ENCODE measurements at regions not wholly inside any gene's neighbourhood (a gene's known extent, or its start where the extent isn't known, plus 50 kb on each side); places are given as distances from the start of the nearest gene placed in this dataset.

GRCh38 chr2:223196331-223196730, 144.3 kb downstream of the KCNE4 start:
- no peak for DNase-seq
- Mint-ChIP-seq H3K27me3 (peaks cover 0 to 1% (median 0%) of the 10 kb centered on the region in 5 donors), H3K9me3 (peaks cover 0 to 16% (median 1%) of the 10 kb centered on the region in 11 donors), H3K4me3 (no peak overlapping the region), H3K36me3 (peaks cover 0 to 3% (median 0%) of the 10 kb centered on the region in 5 donors), H3K27ac (no peak overlapping the region), H3K4me1 (no peaks in the 10 kb centered on the region)
- H3K36me3 ChIP-seq (ENCODE audit: control insufficient read depth in 2 of 3, insufficient read depth in 3 of 3, low read length in 3 of 3), result no peaks in the 10 kb centered on the region
- no peaks in the 10 kb centered on the region for H3K27me3 ChIP-seq (ENCODE audit: control insufficient read depth in 2 of 2, insufficient read depth in 2 of 2, low read length in 2 of 2)
- ChIA-PET CTCF (no interaction called here), POLR2A (no interaction called here)
- H3K27ac ChIP-seq (ENCODE audit: low read depth, low read length), result no peak overlapping the region
- H3K4me1 ChIP-seq (ENCODE audit: control insufficient read depth in 2 of 2, insufficient read depth in 2 of 2, low read length in 2 of 2), result no peaks in the 10 kb centered on the region
- no peaks in the 10 kb centered on the region for H3K9me3 ChIP-seq (ENCODE audit: control insufficient read depth in 2 of 3, low read length in 3 of 3)
- ATAC-seq, result no peak
- intact Hi-C loops (cut with micrococcal nuclease), result no loop called here
- no peak overlapping the region for H3K4me3 ChIP-seq (ENCODE audit: low read length)

GRCh38 chr2:223197046-223197445, 145.1 kb downstream of the KCNE4 start:
- H3K4me1 ChIP-seq (ENCODE audit: control insufficient read depth in 2 of 2, insufficient read depth in 2 of 2, low read length in 2 of 2), result no peaks in the 10 kb centered on the region
- H3K27ac ChIP-seq (ENCODE audit: low read depth, low read length), result no peak overlapping the region
- no peaks in the 10 kb centered on the region for H3K27me3 Mint-ChIP-seq
- CTCF ChIA-PET, result no interaction called here
- no peak overlapping the region for H3K4me3 Mint-ChIP-seq
- no peaks in the 10 kb centered on the region for H3K9me3 ChIP-seq (ENCODE audit: control insufficient read depth in 2 of 3, low read length in 3 of 3)
- no peak overlapping the region for H3K4me3 ChIP-seq (ENCODE audit: low read length)
- H3K36me3 Mint-ChIP-seq, result peaks cover 0 to 3% (median 0%) of the 10 kb centered on the region in 5 donors
- no peaks in the 10 kb centered on the region for H3K36me3 ChIP-seq (ENCODE audit: control insufficient read depth in 2 of 3, insufficient read depth in 3 of 3, low read length in 3 of 3)
- no peaks in the 10 kb centered on the region for H3K4me1 Mint-ChIP-seq
- H3K27me3 ChIP-seq (ENCODE audit: control insufficient read depth in 2 of 2, insufficient read depth in 2 of 2, low read length in 2 of 2), result no peaks in the 10 kb centered on the region
- ATAC-seq (no peak), DNase-seq (no peak)
- intact Hi-C loops (cut with micrococcal nuclease), result no loop called here
- no peak overlapping the region for H3K27ac Mint-ChIP-seq
- POLR2A ChIA-PET, result no interaction called here
- H3K9me3 Mint-ChIP-seq, result peaks cover 0 to 12% (median 1%) of the 10 kb centered on the region in 11 donors

GRCh38 chr2:223199531-223200515, 147.8 kb downstream of the KCNE4 start:
- Mint-ChIP-seq H3K4me1 (no peaks in the 10 kb centered on the region), H3K9me3 (peaks cover 0 to 12% (median 1%) of the 10 kb centered on the region in 11 donors), H3K4me3 (no peak overlapping the region), H3K36me3 (no peaks in the 10 kb centered on the region), H3K27ac (no peak overlapping the region), H3K27me3 (no peaks in the 10 kb centered on the region)
- POLR2A ChIA-PET, result no interaction called here
- H3K27me3 ChIP-seq (ENCODE audit: control insufficient read depth in 2 of 2, insufficient read depth in 2 of 2, low read length in 2 of 2), result no peaks in the 10 kb centered on the region
- no peaks in the 10 kb centered on the region for H3K4me1 ChIP-seq (ENCODE audit: control insufficient read depth in 2 of 2, insufficient read depth in 2 of 2, low read length in 2 of 2)
- CTCF ChIA-PET, result no interaction called here
- no peak for ATAC-seq
- H3K27ac ChIP-seq (ENCODE audit: low read depth, low read length), result no peak overlapping the region
- no peak overlapping the region for H3K4me3 ChIP-seq (ENCODE audit: low read length)
- DNase-seq, result no peak
- no peaks in the 10 kb centered on the region for H3K36me3 ChIP-seq (ENCODE audit: control insufficient read depth in 2 of 3, insufficient read depth in 3 of 3, low read length in 3 of 3)
- no peaks in the 10 kb centered on the region for H3K9me3 ChIP-seq (ENCODE audit: control insufficient read depth in 2 of 3, low read length in 3 of 3)
- intact Hi-C loops (cut with micrococcal nuclease), result no loop called here

- Mint-ChIP-seq H3K4me3 (no peak overlapping the region), H3K27ac (no peak overlapping the region)
- CTCF ChIA-PET, result no interaction called here
These were observed 152.3 kb downstream of the KCNE4 start for GRCh38 chr2:223203971-223204929.

GRCh38 chr2:223210489-223210888, 158.5 kb downstream of the KCNE4 start:
- CTCF ChIA-PET, result no interaction called here
- H3K4me1 ChIP-seq (ENCODE audit: control insufficient read depth in 2 of 2, insufficient read depth in 2 of 2, low read length in 2 of 2), result no peaks in the 10 kb centered on the region
- Mint-ChIP-seq H3K4me3 (no peak overlapping the region), H3K27ac (no peak overlapping the region), H3K36me3 (no peaks in the 10 kb centered on the region), H3K27me3 (no peaks in the 10 kb centered on the region), H3K9me3 (peaks cover 2 to 45% (median 19%) of the 10 kb centered on the region in 11 donors), H3K4me1 (no peaks in the 10 kb centered on the region)
- H3K36me3 ChIP-seq (ENCODE audit: control insufficient read depth in 2 of 3, insufficient read depth in 3 of 3, low read length in 3 of 3), result no peaks in the 10 kb centered on the region
- no peak overlapping the region for H3K4me3 ChIP-seq (ENCODE audit: low read length)
- DNase-seq (no peak), ATAC-seq (no peak)
- intact Hi-C loops (cut with micrococcal nuclease), result no loop called here
- no peak overlapping the region for H3K27ac ChIP-seq (ENCODE audit: low read depth, low read length)
- H3K27me3 ChIP-seq (ENCODE audit: control insufficient read depth in 2 of 2, insufficient read depth in 2 of 2, low read length in 2 of 2), result no peaks in the 10 kb centered on the region
- POLR2A ChIA-PET, result no interaction called here
- H3K9me3 ChIP-seq (ENCODE audit: control insufficient read depth in 2 of 3, low read length in 3 of 3), result peaks cover 0 to 10% (median 0%) of the 10 kb centered on the region in 3 experiments

More at GRCh38 chr2:223203971-223204929, 152.3 kb downstream of the KCNE4 start:
- H3K4me1 Mint-ChIP-seq, result no peaks in the 10 kb centered on the region
- no peaks in the 10 kb centered on the region for H3K36me3 ChIP-seq (ENCODE audit: control insufficient read depth in 2 of 3, insufficient read depth in 3 of 3, low read length in 3 of 3)
- no peaks in the 10 kb centered on the region for H3K4me1 ChIP-seq (ENCODE audit: control insufficient read depth in 2 of 2, insufficient read depth in 2 of 2, low read length in 2 of 2)
- intact Hi-C loops (cut with micrococcal nuclease), result no loop called here
- H3K9me3 ChIP-seq (ENCODE audit: control insufficient read depth in 2 of 3, low read length in 3 of 3), result peaks cover 0 to 10% (median 0%) of the 10 kb centered on the region in 3 experiments
- no peak overlapping the region for H3K27ac ChIP-seq (ENCODE audit: low read depth, low read length)
- H3K27me3 Mint-ChIP-seq, result no peaks in the 10 kb centered on the region
- POLR2A ChIA-PET, result no interaction called here
- ATAC-seq (no peak), DNase-seq (no peak)
- H3K4me3 ChIP-seq (ENCODE audit: low read length), result no peak overlapping the region
- peaks cover 0 to 24% (median 12%) of the 10 kb centered on the region in 11 donors for H3K9me3 Mint-ChIP-seq
- no peaks in the 10 kb centered on the region for H3K36me3 Mint-ChIP-seq
- no peaks in the 10 kb centered on the region for H3K27me3 ChIP-seq (ENCODE audit: control insufficient read depth in 2 of 2, insufficient read depth in 2 of 2, low read length in 2 of 2)

- Histone ChIP-seq H3K27me3 (ENCODE audit: control insufficient read depth in 2 of 2, insufficient read depth in 2 of 2, low read length in 2 of 2) (no peaks in the 10 kb centered on the region), H3K27ac (ENCODE audit: low read depth, low read length) (no peak overlapping the region), H3K9me3 (ENCODE audit: control insufficient read depth in 2 of 3, low read length in 3 of 3) (no peaks in the 10 kb centered on the region), H3K4me1 (ENCODE audit: control insufficient read depth in 2 of 2, insufficient read depth in 2 of 2, low read length in 2 of 2) (no peaks in the 10 kb centered on the region), H3K36me3 (ENCODE audit: control insufficient read depth in 2 of 3, insufficient read depth in 3 of 3, low read length in 3 of 3) (no peaks in the 10 kb centered on the region), H3K4me3 (ENCODE audit: low read length) (no peak overlapping the region)
- H3K4me3 Mint-ChIP-seq, result no peak overlapping the region
- ATAC-seq, result no peak
- H3K9me3 Mint-ChIP-seq, result peaks cover 0 to 23% (median 10%) of the 10 kb centered on the region in 11 donors
- POLR2A ChIA-PET, result no interaction called here
- intact Hi-C loops (cut with micrococcal nuclease), result no loop called here
- no peak for DNase-seq
- no peaks in the 10 kb centered on the region for H3K27me3 Mint-ChIP-seq
- no peaks in the 10 kb centered on the region for H3K4me1 Mint-ChIP-seq
- H3K36me3 Mint-ChIP-seq, result no peaks in the 10 kb centered on the region
- CTCF ChIA-PET, result no interaction called here
- no peak overlapping the region for H3K27ac Mint-ChIP-seq
These were observed 162.6 kb downstream of the KCNE4 start for GRCh38 chr2:223214394-223215253.

Data from naive thymus-derived CD4-positive, alpha-beta T cell (primary cell).